ENCODE measurements at regions not wholly inside any gene's neighbourhood (a gene's known extent, or its start where the extent isn't known, plus 50 kb on each side); places are given as distances from the start of the nearest gene placed in this dataset.

- TF ChIP-seq USF1 (IDR thresholded peaks at IDR 0.05; ENCODE audit: borderline replicate concordance, extremely low read length, insufficient read depth, low read depth, low read length) (no peak), IRF5 (IDR thresholded peaks at IDR 0.05; ENCODE audit: borderline replicate concordance) (no peak), ZBTB33 (IDR thresholded peaks at IDR 0.05) (no peak), NR2F1 (conservative IDR thresholded peaks at IDR 0.05) (no peak), MEF2A (IDR thresholded peaks at IDR 0.05; ENCODE audit: insufficient read depth, low read depth, low read length) (no peak), TAF1 (IDR thresholded peaks at IDR 0.05; ENCODE audit: borderline replicate concordance, low read depth, low read length) (no peak), SREBF1 (IDR thresholded peaks at IDR 0.05; ENCODE audit: low read length) (no peak), MTA2 (IDR thresholded peaks at IDR 0.05; ENCODE audit: low read depth) (no peak), DPF2 (IDR thresholded peaks at IDR 0.05) (no peak), STAT3 (IDR thresholded peaks at IDR 0.05; ENCODE audit: low read depth, low read length) (no peak)
- TF ChIP-seq, protein P1, sequence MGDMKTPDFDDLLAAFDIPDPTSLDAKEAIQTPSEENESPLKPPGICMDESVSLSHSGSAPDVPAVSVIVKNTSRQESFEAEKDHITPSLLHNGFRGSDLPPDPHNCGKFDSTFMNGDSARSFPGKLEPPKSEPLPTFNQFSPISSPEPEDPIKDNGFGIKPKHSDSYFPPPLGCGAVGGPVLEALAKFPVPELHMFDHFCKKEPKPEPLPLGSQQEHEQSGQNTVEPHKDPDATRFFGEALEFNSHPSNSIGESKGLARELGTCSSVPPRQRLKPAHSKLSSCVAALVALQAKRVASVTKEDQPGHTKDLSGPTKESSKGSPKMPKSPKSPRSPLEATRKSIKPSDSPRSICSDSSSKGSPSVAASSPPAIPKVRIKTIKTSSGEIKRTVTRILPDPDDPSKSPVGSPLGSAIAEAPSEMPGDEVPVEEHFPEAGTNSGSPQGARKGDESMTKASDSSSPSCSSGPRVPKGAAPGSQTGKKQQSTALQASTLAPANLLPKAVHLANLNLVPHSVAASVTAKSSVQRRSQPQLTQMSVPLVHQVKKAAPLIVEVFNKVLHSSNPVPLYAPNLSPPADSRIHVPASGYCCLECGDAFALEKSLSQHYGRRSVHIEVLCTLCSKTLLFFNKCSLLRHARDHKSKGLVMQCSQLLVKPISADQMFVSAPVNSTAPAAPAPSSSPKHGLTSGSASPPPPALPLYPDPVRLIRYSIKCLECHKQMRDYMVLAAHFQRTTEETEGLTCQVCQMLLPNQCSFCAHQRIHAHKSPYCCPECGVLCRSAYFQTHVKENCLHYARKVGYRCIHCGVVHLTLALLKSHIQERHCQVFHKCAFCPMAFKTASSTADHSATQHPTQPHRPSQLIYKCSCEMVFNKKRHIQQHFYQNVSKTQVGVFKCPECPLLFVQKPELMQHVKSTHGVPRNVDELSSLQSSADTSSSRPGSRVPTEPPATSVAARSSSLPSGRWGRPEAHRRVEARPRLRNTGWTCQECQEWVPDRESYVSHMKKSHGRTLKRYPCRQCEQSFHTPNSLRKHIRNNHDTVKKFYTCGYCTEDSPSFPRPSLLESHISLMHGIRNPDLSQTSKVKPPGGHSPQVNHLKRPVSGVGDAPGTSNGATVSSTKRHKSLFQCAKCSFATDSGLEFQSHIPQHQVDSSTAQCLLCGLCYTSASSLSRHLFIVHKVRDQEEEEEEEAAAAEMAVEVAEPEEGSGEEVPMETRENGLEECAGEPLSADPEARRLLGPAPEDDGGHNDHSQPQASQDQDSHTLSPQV (IDR thresholded peaks at IDR 0.05): no peak
These were observed 457.3 kb downstream of the ETS1 start (continued) for GRCh38 chr11:128130052-128130451.

Measured in GM12878 (cell line).